Natural killer cell (primary cell): ENCODE measurements at regions not wholly inside any gene's neighbourhood (a gene's known extent, or its start where the extent isn't known, plus 50 kb on each side); places are given as distances from the start of the nearest gene placed in this dataset.
"Not testable (repeated sequence)": the region's sequence is repeated elsewhere in the genome, so short reads cannot be mapped to it uniquely, and the experiment has no call there.

ENCODE experiments used
- ATAC-seq, 3 donors: fragments of 150-1000 bp in 2 of 3; fragments of 200-7000 bp in 1 of 3; cut with Tn5 transposase; 1 replicate in 1 of 3; 2 replicates in 2 of 3; pipeline ENCODE4 v1.10.0; 2021; ENCODE audit warnings: mild to moderate bottlenecking in 2 of 3, moderate library complexity in 2 of 3
- DNase-seq, 2 donors: peaks; one replicate each; pipeline versions ENCODE4 v3.0.0 to v3.0.0-alpha.2; 2013 to 2021; ENCODE audit warnings: mixed read lengths in 1 of 2
- H3K27ac ChIP-seq: one replicate; pipeline ENCODE4 v1.5.1; 2013; ENCODE audit warnings: mild to moderate bottlenecking, low read length
- H3K27me3 ChIP-seq: one replicate; pipeline ENCODE4 v1.6.1; 2013; ENCODE audit warnings: low read length; ENCODE audit not compliant: control insufficient read depth, insufficient read depth
- H3K36me3 ChIP-seq: one replicate; pipeline ENCODE4 v1.6.1; 2013; ENCODE audit warnings: low read length; ENCODE audit not compliant: control insufficient read depth, insufficient read depth
- H3K4me1 ChIP-seq: one replicate; pipeline ENCODE4 v1.6.1; 2013; ENCODE audit warnings: low read length; ENCODE audit not compliant: control insufficient read depth, insufficient read depth
- H3K4me3 ChIP-seq: one replicate; pipeline ENCODE4 v1.5.1; 2013; ENCODE audit warnings: low read length
- H3K9me3 ChIP-seq: one replicate; pipeline ENCODE4 v1.6.1; 2013; ENCODE audit warnings: low read length; ENCODE audit not compliant: control insufficient read depth, insufficient read depth
- H3K27ac Mint-ChIP-seq, 2 donors: one replicate each; pipeline ENCODE4 v1.8.0; 2022; ENCODE audit warnings: mild to moderate bottlenecking in 2 of 2, mixed read lengths in 2 of 2, moderate library complexity in 1 of 2
- H3K27me3 Mint-ChIP-seq, 2 donors: one replicate each; pipeline ENCODE4 v1.8.0; 2022; ENCODE audit warnings: low read depth in 2 of 2, mixed read lengths in 2 of 2
- H3K36me3 Mint-ChIP-seq: one replicate; pipeline ENCODE4 v1.8.0; 2022; ENCODE audit warnings: mixed read lengths
- H3K4me1 Mint-ChIP-seq, 2 donors: one replicate each; pipeline ENCODE4 v1.8.0; 2022; ENCODE audit warnings: mixed read lengths in 2 of 2
- H3K4me3 Mint-ChIP-seq: one replicate; pipeline ENCODE4 v1.8.0; 2022; ENCODE audit warnings: mild to moderate bottlenecking, moderate library complexity, mixed read lengths
- H3K9me3 Mint-ChIP-seq, 2 donors: one replicate each; pipeline ENCODE4 v1.8.0; 2022; ENCODE audit warnings: mixed read lengths in 2 of 2
- CTCF ChIP-seq: fragments of 200-600 bp; IDR thresholded peaks from one replicate; pipeline ENCODE4 v1.8.0; 2022; ENCODE audit warnings: antibody characterized with exemption
- WGBS: methylation state at CpG from one replicate; pipeline ENCODE4 v1.1.7; 2013; ENCODE audit warnings: missing lambda C conversion rate; ENCODE audit not compliant: insufficient coverage; 5-methylcytosine and 5-hydroxymethylcytosine counted together
- intact Hi-C: fragments of 100-400 bp; cut with micrococcal nuclease; formaldehyde crosslinking; loops from one replicate; pipeline ENCODE4 v1.14.2; 2022

GRCh38 chrX:109134777-109135176 lies 347.1 kb downstream of the GUCY2F start:
- no peak for TF ChIP-seq CTCF
- Histone ChIP-seq H3K27ac (no peak overlapping the region), H3K4me3 (no peak overlapping the region), H3K27me3 (no peaks in the 10 kb centered on the region), H3K9me3 (no peaks in the 10 kb centered on the region), H3K4me1 (no peaks in the 10 kb centered on the region), H3K36me3 (no peaks in the 10 kb centered on the region)
- Mint-ChIP-seq H3K4me3 (no peak overlapping the region), H3K4me1 (no peaks in the 10 kb centered on the region), H3K36me3 (peaks cover 14% of the 10 kb centered on the region), H3K27me3 (no peaks in the 10 kb centered on the region), H3K9me3 (peaks cover 13 to 18% of the 10 kb centered on the region in 2 donors), H3K27ac (no peak overlapping the region)
- intact Hi-C loops: no loop called here
- DNase-seq (no peak), ATAC-seq (no peak)

- no peak for ATAC-seq
- H3K36me3 ChIP-seq: no peaks in the 10 kb centered on the region
- WGBS: 82% methylated on average over 2 of the region's 3 CpGs
These were observed 356.6 kb downstream of the GUCY2F start for GRCh38 chrX:109125304-109125703.

GRCh38 chrX:109089359-109089758 lies 353.0 kb upstream of the IRS4 start:
- Histone ChIP-seq H3K4me1 (no peaks in the 10 kb centered on the region), H3K27ac (no peak overlapping the region), H3K4me3 (no peak overlapping the region), H3K9me3 (no peaks in the 10 kb centered on the region), H3K36me3 (no peaks in the 10 kb centered on the region), H3K27me3 (no peaks in the 10 kb centered on the region)
- intact Hi-C loops: no loop called here
- Mint-ChIP-seq H3K4me3 (no peak overlapping the region), H3K27me3 (no peaks in the 10 kb centered on the region), H3K36me3 (no peaks in the 10 kb centered on the region), H3K4me1 (no peaks in the 10 kb centered on the region), H3K9me3 (peaks cover 2 to 9% of the 10 kb centered on the region in 2 donors), H3K27ac (no peak overlapping the region)
- no peak for DNase-seq
- 91% methylated on average over 4 of the region's 4 CpGs for WGBS
- no peak for ATAC-seq
- no peak for TF ChIP-seq CTCF

More at GRCh38 chrX:109125304-109125703, 356.6 kb downstream of the GUCY2F start:
- Mint-ChIP-seq H3K9me3 (peaks cover 0 to 5% of the 10 kb centered on the region in 2 donors), H3K4me1 (no peaks in the 10 kb centered on the region), H3K4me3 (no peak overlapping the region), H3K36me3 (no peaks in the 10 kb centered on the region), H3K27ac (no peak overlapping the region), H3K27me3 (no peaks in the 10 kb centered on the region)
- Histone ChIP-seq H3K4me1 (no peaks in the 10 kb centered on the region), H3K27me3 (no peaks in the 10 kb centered on the region), H3K9me3 (no peaks in the 10 kb centered on the region), H3K27ac (no peak overlapping the region), H3K4me3 (no peak overlapping the region)
- no peak for DNase-seq
- intact Hi-C loops: no loop called here
- TF ChIP-seq CTCF: no peak

GRCh38 chrX:109077788-109078187 lies 341.4 kb upstream of the IRS4 start:
- Mint-ChIP-seq H3K9me3 (peaks cover 2 to 11% of the 10 kb centered on the region in 2 donors), H3K36me3 (no peaks in the 10 kb centered on the region), H3K27me3 (no peaks in the 10 kb centered on the region), H3K27ac (no peak overlapping the region), H3K4me3 (no peak overlapping the region), H3K4me1 (no peaks in the 10 kb centered on the region)
- H3K36me3 ChIP-seq: no peaks in the 10 kb centered on the region
- no peak overlapping the region for H3K27ac ChIP-seq
- H3K4me1 ChIP-seq: no peaks in the 10 kb centered on the region
- H3K27me3 ChIP-seq: no peaks in the 10 kb centered on the region
- no peak for TF ChIP-seq CTCF
- WGBS: 71% methylated on average over 1 of the region's 1 CpG
- intact Hi-C loops: no loop called here
- H3K4me3 ChIP-seq: no peak overlapping the region
- ATAC-seq: no peak
- H3K9me3 ChIP-seq: no peaks in the 10 kb centered on the region
- DNase-seq: no peak

GRCh38 chrX:109054181-109054581 lies 317.8 kb upstream of the IRS4 start:
- WGBS: 89% methylated on average over 23 of the region's 27 CpGs
- H3K27ac Mint-ChIP-seq, ATAC-seq, H3K4me3 ChIP-seq, H3K4me1 Mint-ChIP-seq, intact Hi-C loops, H3K9me3 Mint-ChIP-seq, H3K36me3 ChIP-seq, H3K36me3 Mint-ChIP-seq, H3K27me3 Mint-ChIP-seq, H3K4me1 ChIP-seq, H3K4me3 Mint-ChIP-seq, H3K9me3 ChIP-seq, H3K27me3 ChIP-seq, H3K27ac ChIP-seq: not testable (repeated sequence)
- peak in 1 of 2 donors; percentile 1 for DNase-seq
